Smooth muscle cell (in vitro differentiated cells): ENCODE measurements at regions not wholly inside any gene's neighbourhood (a gene's known extent, or its start where the extent isn't known, plus 50 kb on each side); places are given as distances from the start of the nearest gene placed in this dataset.

ENCODE experiments used
- DNase-seq: peaks from one replicate; lab custom pipeline; 2025; ENCODE audit not compliant: unreplicated experiment; lab: John Stamatoyannopoulos, UW
- H2AFZ ChIP-seq: fragments of 200-600 bp; sonication (generic); 2 replicates; pipeline ENCODE4 v1.6.0; 2016; ENCODE audit warnings: antibody characterized with exemption, low read depth, mild to moderate bottlenecking
- H3F3A ChIP-seq: fragments of 200-600 bp; sonication (generic); 2 replicates; pipeline ENCODE4 v1.6.0; 2017; ENCODE audit warnings: antibody characterized with exemption, low read depth
- H3K27ac ChIP-seq: fragments of 200-600 bp; sonication (generic); 2 replicates; pipeline ENCODE4 v1.5.1; 2016; ENCODE audit warnings: low read depth, mild to moderate bottlenecking
- H3K27me3 ChIP-seq: fragments of 200-600 bp; sonication (generic); 2 replicates; pipeline ENCODE4 v1.6.1; 2016; ENCODE audit warnings: low read depth, mild to moderate bottlenecking
- H3K36me3 ChIP-seq: fragments of 200-600 bp; sonication (generic); 2 replicates; pipeline ENCODE4 v1.5.1; 2016; ENCODE audit warnings: low read depth
- H3K4me1 ChIP-seq: fragments of 200-600 bp; sonication (generic); 2 replicates; pipeline ENCODE4 v1.5.1; 2016; ENCODE audit warnings: low read depth
- H3K4me2 ChIP-seq: fragments of 200-600 bp; sonication (generic); 2 replicates; pipeline ENCODE4 v1.6.0; 2016; ENCODE audit warnings: mild to moderate bottlenecking
- H3K4me3 ChIP-seq: fragments of 200-600 bp; sonication (generic); 2 replicates; pipeline ENCODE4 v1.5.1; 2016; ENCODE audit warnings: mild to moderate bottlenecking
- H3K79me2 ChIP-seq: fragments of 200-600 bp; sonication (generic); 2 replicates; pipeline ENCODE4 v1.6.0; 2016; ENCODE audit warnings: low read depth, mild to moderate bottlenecking
- H3K9ac ChIP-seq: fragments of 200-600 bp; sonication (generic); 2 replicates; pipeline ENCODE4 v1.6.0; 2016; ENCODE audit warnings: low read depth
- H3K9me3 ChIP-seq: fragments of 200-600 bp; sonication (generic); replicated peaks from 2 replicates; pipeline ENCODE4 v1.5.1; 2016; ENCODE audit warnings: low read depth
- H4K20me1 ChIP-seq: fragments of 200-600 bp; sonication (generic); 2 replicates; pipeline ENCODE4 v1.6.0; 2016; ENCODE audit warnings: low read depth
- WGBS: methylation state at CpG from one replicate; pipeline ENCODE4 v1.1.7; 2016; ENCODE audit warnings: low lambda C conversion rate; 5-methylcytosine and 5-hydroxymethylcytosine counted together
- TF ChIP-seq, protein P1 (sequence below): fragments of 200-600 bp; sonication (generic); IDR thresholded peaks from 2 replicates; pipeline ENCODE4 v1.5.1; 2017; ENCODE audit warnings: borderline replicate concordance, mild to moderate bottlenecking, antibody characterized with exemption; ENCODE audit not compliant: insufficient read depth, poor library complexity, severe bottlenecking

DNA sequence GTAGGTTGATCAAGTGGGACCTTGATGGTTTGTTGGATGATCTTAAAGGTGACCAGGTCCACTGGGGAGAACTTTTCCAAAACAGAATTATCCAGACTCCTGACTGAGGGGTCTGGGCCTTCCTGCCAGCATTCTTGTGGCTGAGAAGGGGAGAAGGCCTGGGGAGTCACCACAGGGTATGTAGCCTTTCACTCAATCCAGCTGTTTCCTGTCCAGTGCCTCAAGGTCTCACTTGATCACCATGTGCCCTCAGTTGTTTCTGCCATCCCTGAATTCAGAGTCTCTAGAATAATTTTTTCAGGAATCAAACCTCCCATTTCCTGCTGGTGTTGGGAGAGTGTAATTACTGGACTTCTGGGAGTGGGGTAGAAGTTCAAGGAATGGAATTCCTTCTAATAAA lies 54.4 kb upstream of the TANC1 start:
- H3K27me3 ChIP-seq, result no peaks in the 10 kb centered on the region
- H3K4me2 ChIP-seq, result no peak overlapping the region
- TF ChIP-seq, protein P1, sequence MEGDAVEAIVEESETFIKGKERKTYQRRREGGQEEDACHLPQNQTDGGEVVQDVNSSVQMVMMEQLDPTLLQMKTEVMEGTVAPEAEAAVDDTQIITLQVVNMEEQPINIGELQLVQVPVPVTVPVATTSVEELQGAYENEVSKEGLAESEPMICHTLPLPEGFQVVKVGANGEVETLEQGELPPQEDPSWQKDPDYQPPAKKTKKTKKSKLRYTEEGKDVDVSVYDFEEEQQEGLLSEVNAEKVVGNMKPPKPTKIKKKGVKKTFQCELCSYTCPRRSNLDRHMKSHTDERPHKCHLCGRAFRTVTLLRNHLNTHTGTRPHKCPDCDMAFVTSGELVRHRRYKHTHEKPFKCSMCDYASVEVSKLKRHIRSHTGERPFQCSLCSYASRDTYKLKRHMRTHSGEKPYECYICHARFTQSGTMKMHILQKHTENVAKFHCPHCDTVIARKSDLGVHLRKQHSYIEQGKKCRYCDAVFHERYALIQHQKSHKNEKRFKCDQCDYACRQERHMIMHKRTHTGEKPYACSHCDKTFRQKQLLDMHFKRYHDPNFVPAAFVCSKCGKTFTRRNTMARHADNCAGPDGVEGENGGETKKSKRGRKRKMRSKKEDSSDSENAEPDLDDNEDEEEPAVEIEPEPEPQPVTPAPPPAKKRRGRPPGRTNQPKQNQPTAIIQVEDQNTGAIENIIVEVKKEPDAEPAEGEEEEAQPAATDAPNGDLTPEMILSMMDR, result no peak
- no peaks in the 10 kb centered on the region for H3K4me1 ChIP-seq
- H3K9ac ChIP-seq, result no peak overlapping the region
- no peak overlapping the region for H3K4me3 ChIP-seq
- no peaks in the 10 kb centered on the region for H4K20me1 ChIP-seq
- no peaks in the 10 kb centered on the region for H3K79me2 ChIP-seq
- no peaks in the 10 kb centered on the region for H3K9me3 ChIP-seq
- no peaks in the 10 kb centered on the region for H3F3A ChIP-seq
- H3K36me3 ChIP-seq, result no peaks in the 10 kb centered on the region
- no peak for DNase-seq
- no peak overlapping the region for H3K27ac ChIP-seq
- no peak overlapping the region for H2AFZ ChIP-seq

DNA sequence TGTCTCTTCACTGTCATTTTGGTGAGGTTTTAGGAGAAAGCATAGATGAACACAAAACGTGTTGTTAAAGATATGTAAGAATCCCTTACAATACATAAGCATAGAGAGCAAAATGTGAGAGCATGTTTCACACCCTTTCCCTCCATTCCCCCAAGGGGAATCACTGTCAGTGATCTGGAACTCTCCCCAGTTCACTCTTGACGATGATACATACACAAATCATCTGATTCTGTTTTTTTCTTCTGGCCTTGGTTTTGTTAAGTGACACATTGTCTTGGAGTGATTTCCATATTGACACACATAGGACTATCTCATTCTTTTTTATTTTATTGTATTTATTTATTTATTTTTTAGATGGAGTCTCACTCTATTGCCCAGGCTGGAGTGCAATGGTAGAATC lies 53.7 kb upstream of the TANC1 start:
- Histone ChIP-seq H3F3A (no peaks in the 10 kb centered on the region), H3K27ac (no peak overlapping the region), H2AFZ (no peak overlapping the region), H3K4me3 (no peak overlapping the region), H4K20me1 (no peaks in the 10 kb centered on the region), H3K4me2 (no peak overlapping the region), H3K9me3 (no peaks in the 10 kb centered on the region), H3K36me3 (no peaks in the 10 kb centered on the region), H3K27me3 (no peaks in the 10 kb centered on the region), H3K79me2 (no peaks in the 10 kb centered on the region), H3K9ac (no peak overlapping the region), H3K4me1 (no peaks in the 10 kb centered on the region)
- 94% methylated on average over 2 of the region's 2 CpGs for WGBS
- TF ChIP-seq, protein P1, result no peak
- DNase-seq, result no peak

DNA sequence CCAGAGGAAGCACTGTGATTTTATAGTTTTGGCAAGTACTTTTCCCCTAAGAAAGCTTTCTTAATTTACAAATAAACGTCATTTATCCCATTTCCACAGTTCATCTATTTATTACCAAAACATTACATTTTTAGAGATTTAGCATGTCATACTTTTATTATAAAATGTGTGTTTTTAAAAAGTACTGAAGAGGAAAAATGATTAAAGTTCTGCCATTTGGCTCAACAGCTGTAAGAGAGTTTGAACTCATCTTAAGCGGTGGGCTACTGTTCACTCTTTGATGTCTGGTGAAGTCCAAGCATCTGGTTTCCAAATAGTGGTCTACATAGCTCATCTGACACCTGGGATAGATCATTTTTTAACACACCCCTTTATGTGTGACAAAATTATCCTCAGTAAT lies 51.3 kb upstream of the TANC1 start:
- TF ChIP-seq, protein P1, result no peak

DNA sequence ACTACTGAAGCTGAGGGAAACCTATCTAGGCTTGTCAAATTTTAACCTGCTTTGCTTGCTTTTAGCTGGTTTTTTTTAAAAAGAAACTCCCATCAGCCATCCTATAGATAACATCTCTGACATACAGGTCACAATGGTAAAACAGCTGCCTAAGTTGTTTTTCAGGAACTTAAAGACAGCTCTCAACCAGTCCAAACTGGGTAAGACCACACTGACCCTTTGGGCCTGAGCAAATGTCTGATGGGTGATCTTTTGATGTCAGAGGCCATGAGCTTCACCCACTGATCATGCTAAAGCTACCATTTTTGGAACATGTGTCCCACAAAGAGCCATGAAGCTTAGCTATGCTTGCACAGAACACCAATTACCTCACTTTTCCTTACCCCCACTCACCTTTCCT lies 50.0 kb upstream of the TANC1 start:
- Histone ChIP-seq H3K79me2 (no peaks in the 10 kb centered on the region), H3F3A (no peaks in the 10 kb centered on the region), H3K9me3 (no peaks in the 10 kb centered on the region), H2AFZ (no peak overlapping the region), H3K36me3 (no peaks in the 10 kb centered on the region), H3K9ac (no peak overlapping the region), H3K4me1 (peaks cover 8% of the 10 kb centered on the region), H3K27me3 (no peaks in the 10 kb centered on the region), H3K4me3 (no peak overlapping the region), H3K27ac (no peak overlapping the region), H4K20me1 (no peaks in the 10 kb centered on the region), H3K4me2 (no peak overlapping the region)
- DNase-seq, result no peak
- TF ChIP-seq, protein P1, result no peak

More for the DNA sequence above, 51.3 kb upstream of the TANC1 start:
- Histone ChIP-seq H3K36me3 (no peaks in the 10 kb centered on the region), H3K27me3 (no peaks in the 10 kb centered on the region), H2AFZ (no peak overlapping the region), H3K79me2 (no peaks in the 10 kb centered on the region), H3K9ac (no peak overlapping the region), H3K4me3 (no peak overlapping the region), H3K4me2 (no peak overlapping the region), H3K27ac (no peak overlapping the region), H4K20me1 (no peaks in the 10 kb centered on the region), H3K9me3 (no peaks in the 10 kb centered on the region), H3K4me1 (no peaks in the 10 kb centered on the region), H3F3A (no peaks in the 10 kb centered on the region)
- DNase-seq, result no peak
- WGBS, result 88% methylated on average over 2 of the region's 2 CpGs
